Inferior parietal cortex (tissue), 1 donor: ENCODE measurements at regions not wholly inside any gene's neighbourhood (a gene's known extent, or its start where the extent isn't known, plus 50 kb on each side); places are given as distances from the start of the nearest gene placed in this dataset.
"Not testable (repeated sequence)": the region's sequence is repeated elsewhere in the genome, so short reads cannot be mapped to it uniquely, and the experiment has no call there.

Experiments used
- DNase-seq: peaks from one replicate; pipeline ENCODE4 v3.0.0-alpha.2; 2016; ENCODE audit errors: extremely low spot score

DNA sequence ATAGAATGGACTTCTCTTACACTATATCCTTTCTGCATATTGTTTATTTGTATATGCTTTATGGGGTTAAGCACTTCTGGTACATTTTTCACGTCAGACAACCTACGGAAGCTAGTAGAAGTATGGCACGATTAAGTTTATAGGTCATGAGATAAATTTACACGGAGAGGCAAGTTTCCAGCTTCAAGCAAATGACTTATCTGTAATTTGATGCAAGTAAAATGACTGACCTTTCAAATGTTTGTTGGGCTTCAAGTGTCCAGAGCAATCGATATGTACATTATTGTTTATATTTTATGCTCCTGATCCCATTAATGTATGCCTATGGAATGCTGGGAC, 97.5 kb upstream of the EFEMP1 start:
- DNase-seq, result no peak

DNA sequence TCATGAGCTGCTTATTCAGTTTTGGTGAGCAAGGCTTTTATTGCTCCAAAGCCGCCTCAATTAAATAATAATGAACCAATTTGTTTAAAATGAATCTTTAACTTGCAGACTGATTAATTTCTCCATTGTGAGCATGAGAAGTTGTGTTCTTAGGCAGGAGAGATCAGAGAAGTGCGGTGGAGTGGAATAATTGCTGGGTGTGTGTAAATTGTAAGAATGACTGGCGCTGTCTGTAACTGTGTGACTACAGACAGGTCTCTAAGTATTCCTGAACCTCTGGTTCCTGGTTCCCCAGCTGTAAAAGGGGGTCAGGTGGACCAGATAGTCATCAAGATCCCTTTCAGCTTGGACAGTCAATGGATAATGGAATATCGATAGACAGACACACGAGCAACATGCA, 98.0 kb upstream of the EFEMP1 start:
- DNase-seq, result no peak

- no peak for DNase-seq
Measured at GRCh38 chr2:56025469-56026193, 102.0 kb upstream of the EFEMP1 start.

DNA sequence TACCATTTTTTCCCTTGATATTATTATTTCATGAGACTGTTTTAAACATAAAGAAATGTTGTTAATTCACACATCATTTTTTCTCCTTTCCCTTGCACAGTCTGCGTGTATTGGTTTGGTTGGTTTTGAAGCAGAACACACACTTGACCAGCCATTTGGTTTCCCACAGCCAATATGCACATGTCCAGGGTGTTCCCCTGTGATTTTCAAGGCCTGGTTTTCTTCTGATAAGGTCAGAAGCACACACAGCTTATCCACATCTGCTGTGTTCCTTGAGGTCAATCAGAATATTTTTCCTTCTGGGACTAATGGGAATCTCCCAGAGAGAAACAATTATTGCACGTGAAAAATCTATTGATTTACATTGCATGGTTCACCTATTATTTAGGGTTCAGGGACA, 103.2 kb upstream of the EFEMP1 start:
- DNase-seq, result no peak

- DNase-seq, result no peak
Measured at GRCh38 chr2:56030062-56030461, 106.5 kb upstream of the EFEMP1 start.

- no peak for DNase-seq
Measured at GRCh38 chr2:56030901-56031300, 107.3 kb upstream of the EFEMP1 start.

DNA sequence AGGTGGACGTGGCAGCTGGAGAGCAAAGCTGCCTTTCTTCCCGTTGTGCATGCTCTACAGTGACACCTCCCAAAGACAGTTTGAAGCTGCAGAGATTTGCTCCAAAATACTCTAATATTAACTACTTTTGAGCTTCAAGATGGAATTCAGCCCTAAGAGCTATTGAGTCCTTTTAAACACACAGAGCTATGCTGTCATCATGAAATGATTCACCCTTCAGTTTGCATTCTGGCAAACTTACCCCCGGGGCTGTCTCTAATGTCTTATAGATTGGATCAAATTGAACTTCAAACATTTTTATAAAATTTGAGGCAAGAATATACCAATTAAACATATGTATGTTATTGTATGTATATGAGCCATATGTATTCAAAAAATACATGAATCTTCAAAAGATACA, 110.7 kb upstream of the EFEMP1 start:
- DNase-seq, result no peak

DNA sequence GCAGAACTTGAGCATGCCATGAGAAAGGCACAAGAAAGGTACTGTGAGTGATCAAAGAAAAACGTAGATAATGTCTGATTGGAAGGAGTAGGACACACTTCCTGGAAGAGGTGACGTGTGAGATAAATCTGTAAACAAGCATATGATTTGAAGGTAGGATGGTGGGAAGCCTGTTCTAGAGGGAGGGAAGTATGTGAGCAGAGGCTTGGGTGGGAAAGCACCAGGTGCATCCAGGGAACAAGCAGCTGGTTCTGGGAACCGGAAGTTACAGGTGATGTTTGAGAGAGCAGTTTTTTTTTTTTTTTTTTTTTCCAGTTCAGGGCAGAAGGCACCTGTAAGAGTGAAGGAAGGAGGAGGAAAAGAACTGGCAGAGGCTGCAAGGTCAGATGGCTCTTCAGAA, 116.6 kb upstream of the EFEMP1 start:
- DNase-seq, result no peak

- no peak for DNase-seq
Measured at GRCh38 chr2:56040834-56041233, 117.3 kb upstream of the EFEMP1 start.

- no peak for DNase-seq
Measured at GRCh38 chr2:56047136-56047535, 123.6 kb upstream of the EFEMP1 start.

DNA sequence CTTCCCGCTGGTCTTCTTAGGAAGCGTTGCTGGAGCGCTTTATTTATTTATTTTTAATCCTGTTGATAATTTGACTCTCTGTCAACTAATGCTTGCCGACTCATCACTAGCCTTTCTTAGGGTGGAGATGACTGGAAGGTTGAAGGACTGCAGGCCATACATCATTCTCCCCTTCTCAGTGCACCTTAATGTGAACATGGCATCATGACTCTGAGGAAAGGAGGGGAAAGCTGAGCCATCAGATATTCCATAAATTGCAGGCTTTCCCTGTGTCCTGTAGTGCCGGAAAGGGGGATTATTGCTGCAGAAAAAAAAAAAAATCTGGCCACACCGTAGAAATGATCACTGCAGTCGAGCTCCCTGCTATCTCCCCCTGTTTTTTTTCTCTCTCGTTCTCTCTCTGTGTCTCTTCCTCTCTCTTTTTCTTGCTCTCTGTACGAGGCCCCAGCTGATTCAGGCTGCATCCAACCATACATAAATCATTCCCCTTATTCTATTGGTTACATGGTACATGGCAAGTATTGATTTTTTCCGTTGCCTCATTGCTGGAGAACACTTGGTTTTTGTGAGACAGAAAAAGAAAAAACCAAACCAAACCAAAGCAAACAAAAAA, 125.8 kb upstream of the EFEMP1 start:
- DNase-seq, result no peak

DNA sequence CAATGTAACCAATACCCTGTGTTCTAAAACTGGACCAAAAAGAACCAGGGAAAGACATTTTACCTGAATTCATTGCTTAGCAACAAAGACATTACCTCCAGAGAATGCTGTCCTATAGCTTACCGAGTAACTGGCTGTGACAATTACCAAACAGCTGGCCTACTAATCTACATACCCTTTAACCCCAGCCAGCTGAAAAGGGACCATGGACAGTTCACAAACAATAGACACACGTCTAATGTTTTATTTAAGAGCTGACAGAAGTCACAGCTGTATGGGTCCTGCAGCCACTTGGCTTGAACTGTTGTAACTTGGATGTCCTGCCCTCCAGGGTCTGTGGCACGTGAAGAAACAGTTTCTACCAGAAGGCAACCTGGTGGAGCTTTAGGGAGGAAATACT, 130.1 kb upstream of the EFEMP1 start:
- DNase-seq, result no peak

GRCh38 chr2:56055405-56055804, 128.4 kb upstream of the CCDC85A start:
- DNase-seq, result no peak

- not testable (repeated sequence) for DNase-seq
Measured at GRCh38 chr2:56061327-56061726, 122.5 kb upstream of the CCDC85A start.

DNA sequence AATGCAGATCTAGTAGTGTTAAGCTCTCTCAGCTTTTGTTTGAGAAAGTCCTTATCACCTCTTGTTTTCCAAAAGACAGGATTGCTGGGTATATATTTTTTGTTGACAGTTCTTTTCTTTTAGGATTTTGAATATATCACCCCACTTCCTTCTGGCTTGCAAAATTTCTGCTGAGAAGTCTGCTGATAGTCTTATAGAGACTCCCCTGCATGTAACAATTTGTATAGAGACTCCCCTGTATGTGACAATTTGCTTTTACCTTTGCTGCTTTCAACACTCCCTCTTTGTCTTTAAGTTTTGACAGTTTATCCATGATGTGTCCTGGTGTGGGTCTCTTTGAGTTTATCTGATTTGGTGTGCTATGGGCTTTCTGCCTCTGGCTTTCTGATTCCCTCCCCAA, 115.0 kb upstream of the CCDC85A start:
- no peak for DNase-seq

DNA sequence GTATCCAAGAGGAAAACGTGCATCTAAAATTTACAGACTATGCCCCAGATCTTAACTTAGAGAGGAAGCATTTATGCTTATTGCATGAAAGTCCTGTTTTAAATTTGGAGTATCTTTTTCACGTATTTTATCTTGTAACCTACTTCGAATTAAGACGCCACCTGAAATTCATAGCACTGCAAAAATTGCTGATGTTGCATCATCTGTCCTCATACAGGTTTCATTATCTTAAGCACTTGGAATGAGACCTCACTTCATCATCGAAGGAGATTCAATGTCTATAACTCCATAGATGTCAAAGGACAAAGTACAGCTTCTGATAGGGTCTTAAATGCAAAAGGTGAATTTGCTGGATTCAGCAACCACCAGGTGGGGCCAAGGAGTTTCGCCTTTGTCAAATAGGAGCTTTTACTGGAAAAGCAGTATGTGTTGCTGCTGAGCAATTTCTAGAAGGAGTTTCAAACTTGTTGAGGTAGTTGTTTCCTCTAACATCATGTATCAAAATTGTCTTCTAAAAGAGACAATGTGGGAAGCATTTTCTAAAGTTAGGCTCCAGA, 106.4 kb upstream of the CCDC85A start:
- DNase-seq, result no peak

DNA sequence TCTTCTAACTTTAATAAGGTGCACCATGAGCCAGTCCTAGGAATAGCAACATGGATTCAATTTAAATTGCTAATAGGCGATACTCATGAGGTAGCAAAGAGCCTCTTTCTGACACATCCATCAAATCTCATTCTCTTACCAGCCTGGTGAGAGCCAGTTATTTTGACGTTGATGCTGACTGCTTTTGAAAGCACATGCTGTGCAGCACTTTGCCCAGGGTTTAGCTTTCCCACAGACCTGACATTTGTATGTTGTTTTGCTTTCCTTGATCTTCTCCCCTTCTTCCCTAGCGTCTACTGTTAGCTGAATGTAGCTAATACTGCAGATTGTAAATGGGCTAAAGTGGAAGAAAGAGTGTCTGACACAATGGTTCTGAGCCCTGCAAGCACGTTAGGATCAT, 101.1 kb upstream of the CCDC85A start:
- no peak for DNase-seq

GRCh38 chr2:56084111-56084901, 99.5 kb upstream of the CCDC85A start:
- DNase-seq, result peak; percentile 27

DNA sequence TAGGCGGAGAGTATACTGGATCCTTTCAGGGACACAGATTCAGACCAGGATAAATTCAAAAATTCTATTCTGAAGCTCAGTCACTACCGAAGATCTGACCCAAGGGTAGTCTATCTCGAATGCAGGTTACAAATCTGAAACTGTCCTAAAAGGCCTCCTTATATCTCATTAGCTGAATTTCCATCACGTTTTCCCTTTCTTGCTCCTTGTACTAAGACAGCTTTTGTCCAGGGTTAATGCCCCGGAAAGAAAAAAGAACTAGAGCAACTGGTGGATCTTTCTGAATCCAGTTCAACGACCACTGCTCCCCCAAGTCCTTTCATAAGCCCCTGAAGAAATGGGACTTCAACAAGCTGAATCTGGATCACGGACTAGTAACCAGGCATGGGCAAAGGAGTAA, 97.5 kb upstream of the CCDC85A start:
- DNase-seq, result no peak

GRCh38 chr2:56088411-56088810, 95.4 kb upstream of the CCDC85A start:
- no peak for DNase-seq

DNA sequence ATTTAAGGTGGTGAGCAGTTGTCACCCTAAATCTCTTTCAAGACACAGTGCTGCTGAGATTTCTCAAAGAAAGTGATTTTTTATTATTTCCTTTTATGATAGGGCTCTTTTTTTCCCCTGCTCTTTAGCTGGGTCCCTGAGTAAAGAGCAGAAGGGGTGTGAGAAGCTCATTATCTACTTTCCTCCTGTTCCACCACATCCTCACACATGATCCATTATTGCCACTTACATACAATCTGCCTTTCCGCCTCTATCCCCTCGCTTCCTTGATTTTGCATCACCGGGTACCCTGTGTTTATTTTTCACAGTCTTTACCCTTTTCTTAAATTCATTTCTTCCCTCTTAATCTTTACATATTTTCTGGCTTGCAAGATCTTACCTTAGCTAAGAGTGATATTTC, 93.9 kb upstream of the CCDC85A start:
- DNase-seq, result no peak

DNA sequence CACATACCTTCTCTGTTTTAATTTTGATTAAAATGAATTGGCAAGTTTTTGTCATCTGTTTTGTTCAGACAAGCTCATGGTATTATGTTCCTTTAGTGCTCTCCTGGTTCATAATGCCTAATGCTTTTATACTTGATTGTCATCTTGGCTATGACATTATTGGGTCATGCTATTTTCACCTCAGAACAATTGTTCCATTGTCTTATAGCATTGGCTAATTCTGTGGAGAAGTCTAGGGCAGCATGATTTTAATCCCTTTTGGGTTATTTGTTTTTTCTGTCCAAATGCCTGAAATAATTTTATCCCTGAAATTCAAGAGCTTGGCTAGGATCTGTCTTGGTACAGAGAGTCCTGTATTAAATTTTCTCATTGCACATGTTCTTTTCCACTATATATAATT, 83.8 kb upstream of the CCDC85A start:
- DNase-seq, result no peak

DNA sequence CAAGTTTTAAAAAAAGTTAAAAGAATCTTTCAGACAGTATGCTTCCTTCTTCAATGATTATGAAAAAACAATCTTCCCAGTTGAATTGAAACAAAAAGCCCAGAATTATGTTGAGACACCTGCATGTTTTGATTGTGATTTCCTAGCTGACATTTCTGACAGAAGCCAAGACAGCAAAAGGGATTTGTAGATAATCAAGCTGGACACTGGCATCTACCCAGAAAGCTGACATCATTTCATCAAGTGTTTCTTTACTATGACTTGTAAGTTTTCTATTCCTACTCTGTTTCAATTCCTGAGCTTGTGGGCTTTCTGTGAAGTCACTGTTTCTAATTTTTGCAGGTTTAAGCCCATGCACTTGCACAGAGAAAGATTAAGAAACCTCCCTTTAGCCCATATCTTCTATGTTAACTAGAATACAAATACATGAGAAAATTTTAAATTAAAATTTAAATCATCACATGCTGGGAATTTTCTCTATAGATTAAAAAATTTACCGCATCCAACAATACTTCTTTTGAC, 82.9 kb upstream of the CCDC85A start:
- no peak for DNase-seq
